Brain microvascular endothelial cell (primary cell): ENCODE measurements at regions not wholly inside any gene's neighbourhood (a gene's known extent, or its start where the extent isn't known, plus 50 kb on each side); places are given as distances from the start of the nearest gene placed in this dataset.

Experiments used
- DNase-seq: peaks from one replicate; pipeline ENCODE4 v3.0.0-alpha.2; 2020
- H3K27ac ChIP-seq: fragments of 250-450 bp; sonication (Bioruptor Pico); 2 replicates; pipeline ENCODE4 v1.5.1; 2020; ENCODE audit warnings: mild to moderate bottlenecking, moderate library complexity
- H3K27me3 ChIP-seq: fragments of 250-450 bp; sonication (Bioruptor Pico); replicated peaks from 2 replicates; pipeline ENCODE4 v1.5.1; 2020; ENCODE audit warnings: mild to moderate bottlenecking
- H3K36me3 ChIP-seq: fragments of 250-450 bp; sonication (Bioruptor Pico); replicated peaks from 2 replicates; pipeline ENCODE4 v1.5.1; 2020; ENCODE audit warnings: mild to moderate bottlenecking
- H3K4me3 ChIP-seq: 2 replicates; pipeline ENCODE4 v1.5.1; 2011; ENCODE audit warnings: low read depth, mild to moderate bottlenecking, control low read depth, low read length, moderate library complexity
- in situ Hi-C: cut with HindIII; loops from 2 replicates; pipeline ENCODE4 v1.10.0; 2017; ENCODE audit warnings: low sequenced_read_pairs, low pct_ligation_motif_present
- TF ChIP-seq, protein P1 (sequence below): IDR thresholded peaks from 2 replicates; pipeline ENCODE4 v1.5.1; 2011; ENCODE audit warnings: low read depth, mild to moderate bottlenecking, moderate library complexity, low read length, control low read depth, inconsistent platforms; ENCODE audit errors: missing control alignments

DNA sequence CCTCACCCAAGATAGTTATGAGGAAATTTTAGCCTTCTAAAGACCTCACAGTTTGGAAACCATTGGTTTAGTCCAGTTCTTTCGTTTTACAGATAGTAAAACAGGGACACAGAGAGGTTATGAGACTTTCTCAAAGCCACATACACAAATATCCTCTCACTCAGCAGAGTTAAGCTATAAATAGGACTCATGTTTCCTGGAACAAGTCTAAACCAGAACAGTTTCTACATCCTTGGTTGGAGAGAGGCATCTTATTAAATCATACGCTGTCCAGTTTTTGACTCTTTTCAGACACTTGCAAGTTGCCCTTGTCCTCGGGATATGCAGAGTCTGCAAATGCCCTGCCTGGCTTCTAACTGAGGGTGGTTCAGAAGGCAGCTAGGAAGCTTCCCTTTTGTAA, 462.1 kb upstream of the DEPDC1 start:
- in situ Hi-C loops, result no loop called here
- H3K27me3 ChIP-seq, result no peaks in the 10 kb centered on the region

GRCh38 chr1:68959461-68960030, 462.7 kb upstream of the DEPDC1 start:
- Histone ChIP-seq H3K27ac (no peak overlapping the region), H3K4me3 (no peak overlapping the region), H3K36me3 (no peaks in the 10 kb centered on the region), H3K27me3 (no peaks in the 10 kb centered on the region)
- in situ Hi-C loops, result no loop called here
- TF ChIP-seq, protein P1, sequence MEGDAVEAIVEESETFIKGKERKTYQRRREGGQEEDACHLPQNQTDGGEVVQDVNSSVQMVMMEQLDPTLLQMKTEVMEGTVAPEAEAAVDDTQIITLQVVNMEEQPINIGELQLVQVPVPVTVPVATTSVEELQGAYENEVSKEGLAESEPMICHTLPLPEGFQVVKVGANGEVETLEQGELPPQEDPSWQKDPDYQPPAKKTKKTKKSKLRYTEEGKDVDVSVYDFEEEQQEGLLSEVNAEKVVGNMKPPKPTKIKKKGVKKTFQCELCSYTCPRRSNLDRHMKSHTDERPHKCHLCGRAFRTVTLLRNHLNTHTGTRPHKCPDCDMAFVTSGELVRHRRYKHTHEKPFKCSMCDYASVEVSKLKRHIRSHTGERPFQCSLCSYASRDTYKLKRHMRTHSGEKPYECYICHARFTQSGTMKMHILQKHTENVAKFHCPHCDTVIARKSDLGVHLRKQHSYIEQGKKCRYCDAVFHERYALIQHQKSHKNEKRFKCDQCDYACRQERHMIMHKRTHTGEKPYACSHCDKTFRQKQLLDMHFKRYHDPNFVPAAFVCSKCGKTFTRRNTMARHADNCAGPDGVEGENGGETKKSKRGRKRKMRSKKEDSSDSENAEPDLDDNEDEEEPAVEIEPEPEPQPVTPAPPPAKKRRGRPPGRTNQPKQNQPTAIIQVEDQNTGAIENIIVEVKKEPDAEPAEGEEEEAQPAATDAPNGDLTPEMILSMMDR, result no peak
- no peak for DNase-seq

More for the DNA sequence above, 462.1 kb upstream of the DEPDC1 start:
- Histone ChIP-seq H3K36me3 (no peaks in the 10 kb centered on the region), H3K4me3 (no peak overlapping the region), H3K27ac (no peak overlapping the region)
- DNase-seq, result no peak
- TF ChIP-seq, protein P1, result no peak

GRCh38 chr1:68961143-68961542, 464.3 kb upstream of the DEPDC1 start:
- no peak for DNase-seq
- H3K36me3 ChIP-seq, result no peaks in the 10 kb centered on the region
- no peak overlapping the region for H3K27ac ChIP-seq
- in situ Hi-C loops, result no loop called here
- H3K4me3 ChIP-seq, result no peak overlapping the region
- TF ChIP-seq, protein P1, result no peak
- H3K27me3 ChIP-seq, result no peaks in the 10 kb centered on the region

DNA sequence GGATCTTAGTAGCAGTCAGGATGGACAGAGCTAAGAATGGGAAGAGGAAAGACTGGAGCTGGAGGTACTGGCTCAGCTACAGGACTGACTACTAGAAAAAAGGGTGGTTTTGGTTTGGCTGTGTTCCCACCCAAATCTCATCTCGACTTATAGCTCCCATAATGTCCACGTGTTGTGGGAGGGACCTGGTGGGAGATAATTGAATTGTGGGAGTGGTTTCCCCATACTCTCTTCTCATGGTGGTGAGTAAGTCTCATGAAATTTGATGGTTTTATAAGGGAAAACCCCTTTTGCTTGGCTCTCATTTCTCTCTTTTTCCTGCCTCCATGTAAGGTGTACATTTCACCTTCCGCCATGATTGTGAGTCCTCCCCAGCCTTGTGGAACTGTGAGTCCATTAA, 466.5 kb upstream of the DEPDC1 start:
- in situ Hi-C loops, result no loop called here
- no peak for DNase-seq
- H3K27ac ChIP-seq, result no peak overlapping the region
- H3K4me3 ChIP-seq, result no peak overlapping the region
- no peaks in the 10 kb centered on the region for H3K27me3 ChIP-seq
- no peaks in the 10 kb centered on the region for H3K36me3 ChIP-seq
- TF ChIP-seq, protein P1, result no peak

GRCh38 chr1:68969441-68969840, 472.6 kb upstream of the DEPDC1 start:
- DNase-seq, result no peak
- in situ Hi-C loops, result no loop called here
- Histone ChIP-seq H3K27me3 (no peaks in the 10 kb centered on the region), H3K36me3 (no peaks in the 10 kb centered on the region), H3K4me3 (no peak overlapping the region), H3K27ac (no peak overlapping the region)
- TF ChIP-seq, protein P1, result no peak

- H3K36me3 ChIP-seq, result no peaks in the 10 kb centered on the region
- no peak overlapping the region for H3K4me3 ChIP-seq
- H3K27ac ChIP-seq, result no peak overlapping the region
- TF ChIP-seq, protein P1, result no peak
- in situ Hi-C loops, result no loop called here
- H3K27me3 ChIP-seq, result no peaks in the 10 kb centered on the region
- DNase-seq, result no peak
These were observed 473.7 kb upstream of the DEPDC1 start for GRCh38 chr1:68970571-68970970.
